SK-N-SH (cell line): ENCODE measurements at regions not wholly inside any gene's neighbourhood (a gene's known extent, or its start where the extent isn't known, plus 50 kb on each side); places are given as distances from the start of the nearest gene placed in this dataset.

Source experiments
- CTCF ChIA-PET: fragments of 300-600, 350-600 bp; formaldehyde crosslinking; extraction: SDS; loops from one replicate; lab custom pipeline; 2021; lab: Yijun Ruan, JAX
- POLR2A ChIA-PET: fragments of 350-600 bp; sonication (Branson Sonifier 250); formaldehyde crosslinking; extraction: SDS; loops from one replicate; lab custom pipeline; 2020; ENCODE audit warnings: antibody characterized with exemption, inconsistent platforms; lab: Yijun Ruan, JAX
- DNase-seq: peaks from one replicate; pipeline ENCODE4 v3.0.0; 2012
- H2AFZ ChIP-seq: fragments of 200-600 bp; sonication (generic); 2 replicates; pipeline ENCODE4 v1.8.1; 2016; ENCODE audit warnings: antibody characterized with exemption, mild to moderate bottlenecking, low read depth
- H3F3A ChIP-seq: fragments of 200-600 bp; sonication (generic); replicated peaks from 2 replicates; pipeline ENCODE3; 2016; ENCODE audit warnings: antibody characterized with exemption, mild to moderate bottlenecking; ENCODE audit not compliant: insufficient read depth
- H3K27ac ChIP-seq, 2 experiments: fragments of 200-500 bp in 1 of 2; fragments of 200-600 bp in 1 of 2; sonication (Bioruptor generic) in 1 of 2; sonication (generic), shearing (Covaris generic) in 1 of 2; 2 replicates each; pipeline versions ENCODE4 v1.5.1 to v1.6.1; 2014 to 2016; ENCODE audit warnings: low read depth in 2 of 2, inconsistent platforms in 1 of 2, low read length in 1 of 2, mild to moderate bottlenecking in 1 of 2, mixed read lengths in 1 of 2
- H3K27me3 ChIP-seq: fragments of 200-600 bp; sonication (generic), shearing (Covaris generic); 2 replicates; pipeline ENCODE4 v1.6.1; 2016; ENCODE audit warnings: mixed run types; ENCODE audit not compliant: insufficient read depth
- H3K36me3 ChIP-seq, 2 experiments: fragments of 200-500 bp in 1 of 2; fragments of 200-600 bp in 1 of 2; sonication (Bioruptor generic) in 1 of 2; sonication (generic) in 1 of 2; replicated peaks in 1 of 2; 2 replicates each; pipeline versions ENCODE3 to v1.5.1; 2014 to 2016; ENCODE audit warnings: low read length in 1 of 2, mild to moderate bottlenecking in 1 of 2; ENCODE audit not compliant: insufficient read depth in 2 of 2, control insufficient read depth in 1 of 2
- H3K4me1 ChIP-seq, 2 experiments: fragments of 200-500 bp in 1 of 2; fragments of 200-600 bp in 1 of 2; sonication (Bioruptor generic) in 1 of 2; sonication (generic), shearing (Covaris generic) in 1 of 2; 2 replicates each; pipeline versions ENCODE4 v1.5.1 to v1.6.1; 2014 to 2016; ENCODE audit warnings: low read depth in 1 of 2, low read length in 1 of 2, mixed run types in 1 of 2; ENCODE audit not compliant: insufficient read depth in 2 of 2, control insufficient read depth in 1 of 2
- H3K4me2 ChIP-seq: fragments of 200-600 bp; sonication (generic), shearing (Covaris generic); 2 replicates; pipeline ENCODE4 v1.6.1; 2017; ENCODE audit warnings: mixed run types
- H3K4me3 ChIP-seq, 2 experiments: fragments of 200-500 bp in 1 of 2; fragments of 200-600 bp in 1 of 2; sonication (Bioruptor generic) in 1 of 2; sonication (generic), shearing (Covaris generic) in 1 of 2; 2 replicates each; pipeline versions ENCODE4 v1.5.1 to v1.8.1; 2014 to 2016; ENCODE audit warnings: low read depth in 2 of 2, inconsistent platforms in 1 of 2, low read length in 1 of 2, mild to moderate bottlenecking in 1 of 2, mixed read lengths in 1 of 2, moderate library complexity in 1 of 2
- H3K79me2 ChIP-seq: fragments of 200-600 bp; sonication (generic); 2 replicates; pipeline ENCODE4 v1.8.1; 2017; ENCODE audit warnings: mild to moderate bottlenecking; ENCODE audit not compliant: insufficient read depth
- H3K9ac ChIP-seq: fragments of 200-600 bp; sonication (generic); 2 replicates; pipeline ENCODE4 v1.6.1; 2017; ENCODE audit warnings: mixed run types
- H3K9me2 ChIP-seq: fragments of 200-600 bp; sonication (generic); 2 replicates; pipeline ENCODE4 v1.6.1; 2017; ENCODE audit warnings: mixed run types
- H3K9me3 ChIP-seq: fragments of 200-600 bp; sonication (generic); 2 replicates; pipeline ENCODE4 v1.6.1; 2017; ENCODE audit warnings: mixed run types, mild to moderate bottlenecking, moderate library complexity
- H4K20me1 ChIP-seq: fragments of 200-600 bp; sonication (generic); 2 replicates; pipeline ENCODE4 v1.6.1; 2017; ENCODE audit warnings: mild to moderate bottlenecking, mixed run types; ENCODE audit not compliant: insufficient read depth
- EP300 ChIP-seq, 2 experiments: IDR thresholded peaks; 2 replicates each; pipeline versions ENCODE4 v1.4.0 to v1.6.1; 2012; ENCODE audit warnings: borderline replicate concordance in 1 of 2, low read depth in 1 of 2, low read length in 1 of 2
- EZH2phosphoT487 ChIP-seq: fragments of 200-600 bp; sonication (generic); IDR thresholded peaks from 2 replicates; pipeline ENCODE4 v1.6.1; 2017; ENCODE audit warnings: low read depth, mixed run types, mild to moderate bottlenecking, antibody characterized with exemption, moderate library complexity, borderline replicate concordance
- FOSL2 ChIP-seq: IDR thresholded peaks from 2 replicates; pipeline ENCODE4 v1.4.0; 2012; ENCODE audit warnings: low read depth, mild to moderate bottlenecking, moderate library complexity, borderline replicate concordance
- FOXJ3 ChIP-seq: sonication (generic); formaldehyde crosslinking; IDR thresholded peaks from 2 replicates; pipeline ENCODE4 v1.5.1; 2020; ENCODE audit warnings: mild to moderate bottlenecking, missing genetic modification reagents
- FOXM1 ChIP-seq: IDR thresholded peaks from 2 replicates; pipeline ENCODE4 v1.4.0; 2012; ENCODE audit warnings: low read depth, mild to moderate bottlenecking
- GABPA ChIP-seq: IDR thresholded peaks from 2 replicates; pipeline ENCODE4 v1.4.0; 2012; ENCODE audit warnings: low read depth, mild to moderate bottlenecking
- GATA2 ChIP-seq: sonication (generic); formaldehyde crosslinking; IDR thresholded peaks from 2 replicates; pipeline ENCODE4 v1.5.0; 2020; ENCODE audit warnings: mild to moderate bottlenecking, missing genetic modification reagents
- IRF3 ChIP-seq: fragments of 150-350 bp; IDR thresholded peaks from 2 replicates; pipeline ENCODE4 v1.6.1; 2016; ENCODE audit warnings: mild to moderate bottlenecking, low read depth, low read length
- JUND ChIP-seq: IDR thresholded peaks from 2 replicates; pipeline ENCODE4 v1.4.0; 2012
- MEF2A ChIP-seq: IDR thresholded peaks from 2 replicates; pipeline ENCODE4 v1.4.0; 2012; ENCODE audit warnings: low read depth, borderline replicate concordance
- NFIC ChIP-seq: IDR thresholded peaks from 2 replicates; pipeline ENCODE4 v1.4.0; 2012; ENCODE audit warnings: borderline replicate concordance
- NRF1 ChIP-seq: IDR thresholded peaks from 2 replicates; pipeline ENCODE4 v1.6.1; 2012; ENCODE audit warnings: low read depth, mild to moderate bottlenecking, low read length
- RAD21 ChIP-seq: IDR thresholded peaks from 2 replicates; pipeline ENCODE4 v1.6.1; 2012; ENCODE audit warnings: mild to moderate bottlenecking, low read length
- RFX5 ChIP-seq: IDR thresholded peaks from 2 replicates; pipeline ENCODE4 v1.6.1; 2012; ENCODE audit warnings: mild to moderate bottlenecking, improper control_type of control experiment, low read length
- SIN3A ChIP-seq: IDR thresholded peaks from 2 replicates; pipeline ENCODE4 v1.6.1; 2012; ENCODE audit warnings: low read depth, mild to moderate bottlenecking, low read length, moderate library complexity, borderline replicate concordance
- SMC3 ChIP-seq: IDR thresholded peaks from 2 replicates; pipeline ENCODE4 v1.6.1; 2012; ENCODE audit warnings: low read depth, low read length, improper control_type of control experiment
- TAF1 ChIP-seq: IDR thresholded peaks from 2 replicates; pipeline ENCODE4 v1.6.1; 2012; ENCODE audit warnings: low read depth, mild to moderate bottlenecking, low read length, moderate library complexity, borderline replicate concordance
- TEAD4 ChIP-seq: IDR thresholded peaks from 2 replicates; pipeline ENCODE4 v1.4.0; 2012; ENCODE audit warnings: mild to moderate bottlenecking, borderline replicate concordance; ENCODE audit not compliant: insufficient read depth
- USF1 ChIP-seq: IDR thresholded peaks from 2 replicates; pipeline ENCODE4 v1.4.0; 2012; ENCODE audit warnings: low read depth, borderline replicate concordance
- ZBTB33 ChIP-seq: IDR thresholded peaks from 2 replicates; pipeline ENCODE4 v1.4.0; 2012; ENCODE audit warnings: low read depth, borderline replicate concordance
- WGBS: methylation state at CpG from one replicate; pipeline ENCODE4 v1.1.6; 2017; ENCODE audit warnings: low lambda C conversion rate; 5-methylcytosine and 5-hydroxymethylcytosine counted together
- TF ChIP-seq, protein P1 (sequence below): fragments of 200-600 bp; sonication (generic); IDR thresholded peaks from 2 replicates; pipeline ENCODE4 v1.6.1; 2017; ENCODE audit warnings: antibody characterized with exemption, mild to moderate bottlenecking, moderate library complexity
- TF ChIP-seq, protein P2 (sequence below): IDR thresholded peaks from 2 replicates; pipeline ENCODE4 v1.6.1; 2012; ENCODE audit warnings: mild to moderate bottlenecking, low read depth, low read length, moderate library complexity

DNA sequence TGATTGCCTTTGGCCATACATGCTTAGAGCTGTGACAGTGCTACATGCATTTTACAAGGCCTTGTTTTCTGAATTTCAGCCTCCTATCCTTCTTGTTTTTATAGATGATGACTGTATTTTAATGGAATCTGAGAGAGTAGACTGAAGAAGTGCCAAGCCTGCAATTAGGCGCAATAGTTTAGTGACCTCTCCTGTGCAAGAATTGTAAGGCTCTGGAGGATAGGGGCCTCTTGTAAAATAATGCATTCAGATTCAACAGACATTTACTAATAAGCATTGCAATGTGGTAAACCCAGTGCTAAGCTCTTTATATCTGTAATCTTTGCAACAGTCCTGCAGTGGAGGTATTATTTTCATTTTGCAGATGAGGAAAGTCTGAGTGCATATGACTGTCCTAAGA, 105.5 kb downstream of the TDRD15 start (continued):
- TF ChIP-seq GABPA = no peak
- no peak for TF ChIP-seq MEF2A
- no peak for TF ChIP-seq JUND
- TF ChIP-seq FOXM1 = no peak
- TF ChIP-seq EP300 (IDR thresholded peaks at IDR 0.05; ENCODE audit: borderline replicate concordance in 1 of 2, low read depth in 1 of 2, low read length in 1 of 2) = no peak

- WGBS = 7% methylated on average over 1 of the region's 1 CpG
- TF ChIP-seq TEAD4 (no peak), NRF1 (no peak), GATA2 (CRISPR knock-in tag) (no peak), USF1 (no peak), SMC3 (no peak), FOXM1 (no peak), JUND (no peak), ZBTB33 (no peak), FOSL2 (no peak), EZH2phosphoT487 (no peak), RAD21 (no peak), FOXJ3 (CRISPR knock-in tag) (no peak), EP300 (IDR thresholded peaks at IDR 0.05; ENCODE audit: borderline replicate concordance in 1 of 2, low read depth in 1 of 2, low read length in 1 of 2) (no peak), TAF1 (no peak), IRF3 (no peak), RFX5 (no peak), NFIC (no peak), SIN3A (no peak)
- TF ChIP-seq, protein P1, sequence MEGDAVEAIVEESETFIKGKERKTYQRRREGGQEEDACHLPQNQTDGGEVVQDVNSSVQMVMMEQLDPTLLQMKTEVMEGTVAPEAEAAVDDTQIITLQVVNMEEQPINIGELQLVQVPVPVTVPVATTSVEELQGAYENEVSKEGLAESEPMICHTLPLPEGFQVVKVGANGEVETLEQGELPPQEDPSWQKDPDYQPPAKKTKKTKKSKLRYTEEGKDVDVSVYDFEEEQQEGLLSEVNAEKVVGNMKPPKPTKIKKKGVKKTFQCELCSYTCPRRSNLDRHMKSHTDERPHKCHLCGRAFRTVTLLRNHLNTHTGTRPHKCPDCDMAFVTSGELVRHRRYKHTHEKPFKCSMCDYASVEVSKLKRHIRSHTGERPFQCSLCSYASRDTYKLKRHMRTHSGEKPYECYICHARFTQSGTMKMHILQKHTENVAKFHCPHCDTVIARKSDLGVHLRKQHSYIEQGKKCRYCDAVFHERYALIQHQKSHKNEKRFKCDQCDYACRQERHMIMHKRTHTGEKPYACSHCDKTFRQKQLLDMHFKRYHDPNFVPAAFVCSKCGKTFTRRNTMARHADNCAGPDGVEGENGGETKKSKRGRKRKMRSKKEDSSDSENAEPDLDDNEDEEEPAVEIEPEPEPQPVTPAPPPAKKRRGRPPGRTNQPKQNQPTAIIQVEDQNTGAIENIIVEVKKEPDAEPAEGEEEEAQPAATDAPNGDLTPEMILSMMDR = no peak
- TF ChIP-seq, protein P2, sequence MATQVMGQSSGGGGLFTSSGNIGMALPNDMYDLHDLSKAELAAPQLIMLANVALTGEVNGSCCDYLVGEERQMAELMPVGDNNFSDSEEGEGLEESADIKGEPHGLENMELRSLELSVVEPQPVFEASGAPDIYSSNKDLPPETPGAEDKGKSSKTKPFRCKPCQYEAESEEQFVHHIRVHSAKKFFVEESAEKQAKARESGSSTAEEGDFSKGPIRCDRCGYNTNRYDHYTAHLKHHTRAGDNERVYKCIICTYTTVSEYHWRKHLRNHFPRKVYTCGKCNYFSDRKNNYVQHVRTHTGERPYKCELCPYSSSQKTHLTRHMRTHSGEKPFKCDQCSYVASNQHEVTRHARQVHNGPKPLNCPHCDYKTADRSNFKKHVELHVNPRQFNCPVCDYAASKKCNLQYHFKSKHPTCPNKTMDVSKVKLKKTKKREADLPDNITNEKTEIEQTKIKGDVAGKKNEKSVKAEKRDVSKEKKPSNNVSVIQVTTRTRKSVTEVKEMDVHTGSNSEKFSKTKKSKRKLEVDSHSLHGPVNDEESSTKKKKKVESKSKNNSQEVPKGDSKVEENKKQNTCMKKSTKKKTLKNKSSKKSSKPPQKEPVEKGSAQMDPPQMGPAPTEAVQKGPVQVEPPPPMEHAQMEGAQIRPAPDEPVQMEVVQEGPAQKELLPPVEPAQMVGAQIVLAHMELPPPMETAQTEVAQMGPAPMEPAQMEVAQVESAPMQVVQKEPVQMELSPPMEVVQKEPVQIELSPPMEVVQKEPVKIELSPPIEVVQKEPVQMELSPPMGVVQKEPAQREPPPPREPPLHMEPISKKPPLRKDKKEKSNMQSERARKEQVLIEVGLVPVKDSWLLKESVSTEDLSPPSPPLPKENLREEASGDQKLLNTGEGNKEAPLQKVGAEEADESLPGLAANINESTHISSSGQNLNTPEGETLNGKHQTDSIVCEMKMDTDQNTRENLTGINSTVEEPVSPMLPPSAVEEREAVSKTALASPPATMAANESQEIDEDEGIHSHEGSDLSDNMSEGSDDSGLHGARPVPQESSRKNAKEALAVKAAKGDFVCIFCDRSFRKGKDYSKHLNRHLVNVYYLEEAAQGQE = no peak
- ChIA-PET POLR2A (no interaction called here), CTCF (interaction anchor here (1.1 kb wide), 1 partner anchor 13 kb away, joined by 3 read pairs; no protein-coding TSS in a partner anchor)
- no peaks in the 10 kb centered on the region for H3K36me3 ChIP-seq
- no peak overlapping the region for H3K27ac ChIP-seq
- H3K9me3 ChIP-seq = no peaks in the 10 kb centered on the region
- DNase-seq = no peak
- no peaks in the 10 kb centered on the region for H3K27me3 ChIP-seq
- H3K9ac ChIP-seq = no peak overlapping the region
- no peaks in the 10 kb centered on the region for H3K9me2 ChIP-seq
- H3K4me3 ChIP-seq = no peak overlapping the region
- no peaks in the 10 kb centered on the region for H4K20me1 ChIP-seq
- no peak overlapping the region for H3K4me2 ChIP-seq
- H3F3A ChIP-seq = no peaks in the 10 kb centered on the region
- H3K4me1 ChIP-seq = peaks cover 0 to 10% of the 10 kb centered on the region in 2 experiments; a peak in 1 of 4 replicates
- no peak overlapping the region for H2AFZ ChIP-seq
- H3K79me2 ChIP-seq = no peaks in the 10 kb centered on the region
Observed at GRCh38 chr2:21230140-21230539, 106.4 kb downstream of the TDRD15 start.
